ENCODE measurements at regions not wholly inside any gene's neighbourhood (a gene's known extent, or its start where the extent isn't known, plus 50 kb on each side); places are given as distances from the start of the nearest gene placed in this dataset.

GRCh38 chr10:126846959-126847358 is 58.3 kb upstream of the DOCK1 start:
- TF ChIP-seq CTCF (conservative IDR thresholded peaks at IDR 0.05) (no peak; the same call in 1 of the 2 replicates), ZFX (IDR thresholded peaks at IDR 0.05) (no peak)
- H3K27ac ChIP-seq: no peak overlapping the region

GRCh38 chr10:126847666-126848065 is 57.6 kb upstream of the DOCK1 start:
- no peak for TF ChIP-seq CTCF (conservative IDR thresholded peaks at IDR 0.05)
- no peak for TF ChIP-seq ZFX (IDR thresholded peaks at IDR 0.05)
- no peak overlapping the region for H3K27ac ChIP-seq

GRCh38 chr10:126849646-126850045 is 55.6 kb upstream of the DOCK1 start:
- TF ChIP-seq ZFX (IDR thresholded peaks at IDR 0.05): no peak
- no peak for TF ChIP-seq CTCF (conservative IDR thresholded peaks at IDR 0.05)

GRCh38 chr10:126851414-126852108 is 53.7 kb upstream of the DOCK1 start:
- TF ChIP-seq ZFX (IDR thresholded peaks at IDR 0.05) (no peak), CTCF (conservative IDR thresholded peaks at IDR 0.05) (no peak)
- H3K27ac ChIP-seq: no peak overlapping the region

More at GRCh38 chr10:126849646-126850045, 55.6 kb upstream of the DOCK1 start:
- H3K27ac ChIP-seq: no peak overlapping the region

- no peak for TF ChIP-seq CTCF (conservative IDR thresholded peaks at IDR 0.05)
- no peak for TF ChIP-seq ZFX (IDR thresholded peaks at IDR 0.05)
- H3K27ac ChIP-seq: no peak overlapping the region
Observed at GRCh38 chr10:126854726-126855495, 50.3 kb upstream of the DOCK1 start.
